ENCODE measurements at regions not wholly inside any gene's neighbourhood (a gene's known extent, or its start where the extent isn't known, plus 50 kb on each side); places are given as distances from the start of the nearest gene placed in this dataset.

DNA sequence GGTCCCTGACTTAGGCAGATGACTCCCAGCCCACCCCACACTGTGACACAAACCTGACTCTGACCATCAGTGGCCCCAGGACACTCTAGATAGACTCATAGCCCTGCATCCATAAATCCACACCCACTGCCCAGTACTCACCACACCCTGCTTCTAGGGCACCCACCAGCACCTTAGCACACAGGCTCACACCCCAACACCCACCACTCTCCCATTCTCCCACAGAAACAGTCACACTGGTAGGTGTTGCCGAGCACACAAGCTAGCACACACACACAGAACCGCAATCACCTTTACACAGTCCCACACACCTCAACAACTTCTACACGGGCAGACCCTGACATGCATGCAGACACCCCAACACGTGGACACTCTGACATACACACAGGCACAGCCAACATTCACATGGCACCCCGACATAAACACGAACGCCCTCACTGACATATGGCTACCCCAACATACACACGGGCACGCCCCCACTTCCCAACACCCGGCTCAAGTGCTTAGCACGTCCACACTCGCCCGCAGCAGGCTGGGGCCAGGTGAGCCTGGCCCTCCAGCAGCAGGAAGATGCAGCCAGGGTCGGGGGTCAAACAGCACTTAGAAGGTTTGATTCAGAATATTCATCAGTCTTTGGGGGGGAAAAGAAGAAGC, 105.5 kb upstream of the TARDBP start:
- no peak overlapping the region for H3K27ac ChIP-seq (ENCODE audit: low read length)
- no peaks in the 10 kb centered on the region for H3K27me3 ChIP-seq (ENCODE audit: low read depth, low read length)

DNA sequence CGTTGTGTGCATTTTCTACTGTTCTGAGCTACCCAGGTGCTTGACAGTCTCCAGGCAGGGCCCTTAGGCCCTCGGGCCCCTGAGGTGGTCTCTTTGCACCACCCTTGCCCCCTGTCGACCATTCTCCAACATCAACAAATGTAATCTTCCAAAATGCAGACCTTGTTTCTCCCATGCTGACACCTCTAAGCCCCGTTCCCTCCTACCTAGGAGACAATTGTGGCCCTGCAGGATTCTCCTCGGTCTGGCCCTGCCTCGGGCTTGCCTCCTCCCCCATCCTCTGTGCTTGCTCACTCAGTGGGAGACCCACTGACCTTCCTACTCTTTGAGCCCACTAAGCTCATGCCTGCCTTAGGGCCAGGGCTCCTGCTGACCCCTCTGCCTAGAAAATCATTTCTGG, 104.2 kb upstream of the TARDBP start:
- H3K27ac ChIP-seq (ENCODE audit: low read length), result no peak overlapping the region
- no peak overlapping the region for H3K4me3 ChIP-seq (ENCODE audit: low read depth in 1 of 2, low read length in 2 of 2)
- no peaks in the 10 kb centered on the region for H3K27me3 ChIP-seq (ENCODE audit: low read depth, low read length)
- no peaks in the 10 kb centered on the region for H3K4me1 ChIP-seq (ENCODE audit: control insufficient read depth in 1 of 2, insufficient read depth in 2 of 2, low read length in 2 of 2)
- H3K9me3 ChIP-seq (ENCODE audit: control insufficient read depth in 1 of 2, low read length in 2 of 2), result no peaks in the 10 kb centered on the region
- H3K36me3 ChIP-seq (ENCODE audit: control insufficient read depth in 1 of 2, insufficient read depth in 2 of 2, low read length in 2 of 2), result no peaks in the 10 kb centered on the region

More for the DNA sequence above, 105.5 kb upstream of the TARDBP start:
- Histone ChIP-seq H3K9me3 (ENCODE audit: control insufficient read depth in 1 of 2, low read length in 2 of 2) (no peaks in the 10 kb centered on the region), H3K36me3 (ENCODE audit: control insufficient read depth in 1 of 2, insufficient read depth in 2 of 2, low read length in 2 of 2) (no peaks in the 10 kb centered on the region), H3K4me1 (ENCODE audit: control insufficient read depth in 1 of 2, insufficient read depth in 2 of 2, low read length in 2 of 2) (no peaks in the 10 kb centered on the region), H3K4me3 (ENCODE audit: low read depth in 1 of 2, low read length in 2 of 2) (no peak overlapping the region)

DNA sequence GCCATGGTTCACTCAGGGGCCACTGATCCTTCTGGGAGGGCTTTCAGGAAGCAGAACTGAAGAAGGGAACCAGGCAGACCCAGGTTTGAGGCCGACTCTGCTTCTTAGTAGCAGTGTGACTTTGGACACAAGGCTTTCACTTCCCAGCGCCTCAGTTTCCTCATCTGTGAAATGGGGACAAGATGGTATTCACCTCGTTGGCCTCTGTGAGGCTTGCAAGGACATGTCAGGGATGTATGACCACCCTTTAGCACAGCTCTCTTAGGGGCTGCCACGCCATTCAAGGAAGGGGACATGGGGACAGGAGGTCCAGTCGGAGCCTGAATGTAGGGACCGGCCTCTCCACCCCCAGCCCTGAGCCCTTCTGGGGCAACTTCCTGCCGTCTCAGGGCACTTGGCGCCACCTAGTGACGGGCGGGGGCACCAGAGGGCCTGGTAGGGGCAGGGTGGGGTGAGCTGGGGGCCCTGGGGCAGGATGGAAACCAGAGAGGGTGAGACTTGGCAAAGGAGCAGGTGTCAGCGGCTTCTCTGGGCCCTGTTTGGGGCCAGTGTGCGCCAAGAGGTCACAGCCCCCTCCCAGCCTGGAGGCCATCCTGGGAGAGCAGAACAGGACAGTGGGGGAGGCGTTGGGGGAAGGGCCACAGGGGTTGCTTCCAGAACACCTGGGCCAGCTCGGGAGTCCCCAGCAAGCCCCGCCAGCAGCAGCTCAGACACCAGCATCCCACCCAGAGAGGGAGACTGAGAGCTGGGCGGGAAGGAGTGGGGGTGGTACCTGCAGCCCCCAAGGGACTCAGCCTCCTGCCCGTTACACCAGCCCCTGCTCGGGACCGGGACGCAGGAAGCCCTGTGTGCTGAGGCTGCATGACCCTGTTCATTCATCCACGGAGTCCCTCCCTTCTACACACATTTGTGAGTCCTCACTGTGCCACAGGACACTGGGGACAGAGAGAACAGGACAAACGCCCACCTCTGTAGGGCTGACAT, 102.5 kb upstream of the TARDBP start:
- Histone ChIP-seq H3K36me3 (ENCODE audit: control insufficient read depth in 1 of 2, insufficient read depth in 2 of 2, low read length in 2 of 2) (no peaks in the 10 kb centered on the region), H3K27ac (ENCODE audit: low read length) (no peak overlapping the region), H3K4me1 (ENCODE audit: control insufficient read depth in 1 of 2, insufficient read depth in 2 of 2, low read length in 2 of 2) (no peaks in the 10 kb centered on the region), H3K9me3 (ENCODE audit: control insufficient read depth in 1 of 2, low read length in 2 of 2) (no peaks in the 10 kb centered on the region), H3K27me3 (ENCODE audit: low read depth, low read length) (no peaks in the 10 kb centered on the region), H3K4me3 (ENCODE audit: low read depth in 1 of 2, low read length in 2 of 2) (no peak overlapping the region)

DNA sequence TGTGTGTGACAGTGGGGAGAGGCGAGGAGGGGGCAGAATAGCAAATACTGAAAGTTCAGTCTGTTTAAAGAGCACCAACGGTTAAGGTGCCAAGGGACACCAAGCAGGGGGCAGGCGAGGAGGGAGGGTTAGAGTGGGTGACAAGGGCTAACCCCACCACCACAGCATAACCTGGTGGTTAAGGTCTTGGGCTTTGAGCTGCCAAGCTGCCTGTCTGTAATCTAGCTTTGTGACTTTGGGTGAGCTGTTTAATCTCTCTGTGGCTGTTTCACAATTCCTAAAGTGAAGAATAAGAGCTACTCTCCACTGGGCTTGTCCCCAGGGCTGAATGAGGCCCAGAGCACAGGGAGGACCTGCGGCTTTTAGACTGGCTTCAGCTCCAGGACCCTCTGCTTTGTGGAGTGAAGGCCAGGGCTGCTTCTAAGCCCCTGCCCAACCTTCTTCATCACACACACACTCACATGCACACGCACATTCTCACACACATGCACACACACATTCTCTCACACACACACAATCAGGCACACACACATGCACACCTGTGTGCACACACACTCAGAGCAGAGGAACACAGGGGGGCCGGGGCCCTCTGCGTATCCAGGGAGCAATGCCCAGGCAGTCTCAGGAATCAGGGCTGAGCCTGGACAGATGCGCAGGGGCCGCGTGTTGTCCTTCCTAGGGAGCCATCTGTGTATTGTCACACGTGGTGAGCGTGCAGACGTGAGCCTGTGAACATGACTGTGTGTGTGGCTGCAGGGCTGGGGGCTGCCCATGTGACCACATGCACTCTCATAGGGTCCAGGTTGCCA, 101.6 kb upstream of the TARDBP start:
- Histone ChIP-seq H3K4me1 (ENCODE audit: control insufficient read depth in 1 of 2, insufficient read depth in 2 of 2, low read length in 2 of 2) (no peaks in the 10 kb centered on the region), H3K27me3 (ENCODE audit: low read depth, low read length) (no peaks in the 10 kb centered on the region), H3K4me3 (ENCODE audit: low read depth in 1 of 2, low read length in 2 of 2) (no peak overlapping the region), H3K9me3 (ENCODE audit: control insufficient read depth in 1 of 2, low read length in 2 of 2) (no peaks in the 10 kb centered on the region), H3K27ac (ENCODE audit: low read length) (no peak overlapping the region), H3K36me3 (ENCODE audit: control insufficient read depth in 1 of 2, insufficient read depth in 2 of 2, low read length in 2 of 2) (no peaks in the 10 kb centered on the region)

DNA sequence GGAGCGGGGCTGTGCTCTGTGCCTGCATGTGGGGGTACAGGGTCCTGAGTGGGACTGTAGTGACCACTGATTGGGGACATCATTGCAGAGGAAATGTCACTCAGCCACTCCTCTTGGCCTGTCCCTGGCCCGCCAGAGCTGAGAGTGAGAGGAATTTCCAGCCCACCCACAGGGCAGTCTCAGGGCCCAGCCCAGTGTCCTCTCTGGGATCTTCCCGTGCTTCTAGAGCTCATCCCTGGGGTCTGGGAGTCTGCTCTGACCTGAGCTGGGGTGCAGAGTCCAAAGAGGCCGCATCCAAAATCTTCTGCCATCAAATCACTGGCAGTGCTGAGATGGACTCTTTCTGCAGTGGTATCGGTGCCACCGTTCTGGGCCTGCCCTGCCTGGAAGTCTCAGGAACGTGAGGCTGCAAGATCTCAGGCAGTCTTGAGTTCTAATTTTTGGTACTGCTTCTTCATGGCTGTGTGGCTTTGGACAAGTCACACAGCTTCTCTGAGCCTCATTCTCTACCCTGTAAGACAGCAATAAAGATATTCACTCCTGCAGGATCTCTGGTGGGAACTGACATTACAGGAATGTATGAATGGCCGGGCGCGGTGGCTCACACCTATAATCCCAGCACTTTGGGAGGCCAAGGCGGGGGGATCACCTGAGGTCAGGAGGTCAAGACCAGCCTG, 100.8 kb upstream of the TARDBP start:
- Histone ChIP-seq H3K27me3 (ENCODE audit: low read depth, low read length) (no peaks in the 10 kb centered on the region), H3K9me3 (ENCODE audit: control insufficient read depth in 1 of 2, low read length in 2 of 2) (no peaks in the 10 kb centered on the region)

DNA sequence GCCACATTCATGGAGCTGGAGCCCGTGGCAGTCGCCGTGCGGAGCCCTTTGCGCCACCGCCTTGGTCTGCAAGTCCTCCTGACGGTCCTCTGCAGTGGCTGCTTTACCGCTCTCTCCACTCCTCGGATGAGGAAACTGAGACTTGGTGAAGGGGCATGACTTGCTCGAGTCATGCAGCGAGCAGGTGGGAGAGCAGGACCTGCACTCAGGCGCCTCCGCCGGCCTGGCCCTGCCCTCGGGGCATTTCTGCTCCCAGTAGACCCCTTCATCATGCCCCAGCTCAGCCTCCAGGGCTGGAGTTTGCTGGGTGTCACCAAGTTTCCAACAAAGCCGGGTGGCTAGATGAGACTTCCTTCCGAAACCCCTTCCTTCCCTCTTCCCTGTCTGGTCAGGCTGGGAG, 100.0 kb upstream of the TARDBP start:
- Histone ChIP-seq H3K4me1 (ENCODE audit: control insufficient read depth in 1 of 2, insufficient read depth in 2 of 2, low read length in 2 of 2) (no peaks in the 10 kb centered on the region), H3K27ac (ENCODE audit: low read length) (no peak overlapping the region), H3K9me3 (ENCODE audit: control insufficient read depth in 1 of 2, low read length in 2 of 2) (no peaks in the 10 kb centered on the region), H3K4me3 (ENCODE audit: low read depth in 1 of 2, low read length in 2 of 2) (no peak overlapping the region), H3K36me3 (ENCODE audit: control insufficient read depth in 1 of 2, insufficient read depth in 2 of 2, low read length in 2 of 2) (no peaks in the 10 kb centered on the region), H3K27me3 (ENCODE audit: low read depth, low read length) (no peaks in the 10 kb centered on the region)

More for the DNA sequence above, 100.8 kb upstream of the TARDBP start:
- H3K27ac ChIP-seq (ENCODE audit: low read length), result no peak overlapping the region
- no peak overlapping the region for H3K4me3 ChIP-seq (ENCODE audit: low read depth in 1 of 2, low read length in 2 of 2)
- H3K36me3 ChIP-seq (ENCODE audit: control insufficient read depth in 1 of 2, insufficient read depth in 2 of 2, low read length in 2 of 2), result no peaks in the 10 kb centered on the region
- H3K4me1 ChIP-seq (ENCODE audit: control insufficient read depth in 1 of 2, insufficient read depth in 2 of 2, low read length in 2 of 2), result no peaks in the 10 kb centered on the region

DNA sequence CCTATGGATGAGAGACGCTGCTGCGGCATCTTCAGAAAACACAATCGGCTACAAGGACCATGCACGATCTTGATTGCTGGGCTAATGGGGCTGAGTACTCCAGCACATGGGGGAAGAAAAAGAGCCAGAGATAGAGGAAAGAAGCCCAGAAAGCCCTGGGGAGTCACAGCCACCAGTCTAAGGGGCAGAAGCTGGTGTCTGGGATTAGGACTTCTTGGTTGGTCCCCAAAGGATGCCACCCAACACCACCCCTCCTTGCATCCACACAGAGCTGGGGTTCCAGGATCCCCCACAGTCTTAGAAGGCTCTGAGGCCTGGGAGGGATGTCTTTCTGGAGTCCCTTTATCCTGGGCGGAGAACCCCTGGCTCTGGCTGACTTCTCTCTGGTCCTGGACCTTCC, 98.4 kb upstream of the TARDBP start:
- no peak overlapping the region for H3K27ac ChIP-seq (ENCODE audit: low read length)
- H3K36me3 ChIP-seq (ENCODE audit: control insufficient read depth in 1 of 2, insufficient read depth in 2 of 2, low read length in 2 of 2), result no peaks in the 10 kb centered on the region
- H3K4me3 ChIP-seq (ENCODE audit: low read depth in 1 of 2, low read length in 2 of 2), result no peak overlapping the region
- H3K4me1 ChIP-seq (ENCODE audit: control insufficient read depth in 1 of 2, insufficient read depth in 2 of 2, low read length in 2 of 2), result no peaks in the 10 kb centered on the region
- H3K27me3 ChIP-seq (ENCODE audit: low read depth, low read length), result no peaks in the 10 kb centered on the region
- no peaks in the 10 kb centered on the region for H3K9me3 ChIP-seq (ENCODE audit: control insufficient read depth in 1 of 2, low read length in 2 of 2)

DNA sequence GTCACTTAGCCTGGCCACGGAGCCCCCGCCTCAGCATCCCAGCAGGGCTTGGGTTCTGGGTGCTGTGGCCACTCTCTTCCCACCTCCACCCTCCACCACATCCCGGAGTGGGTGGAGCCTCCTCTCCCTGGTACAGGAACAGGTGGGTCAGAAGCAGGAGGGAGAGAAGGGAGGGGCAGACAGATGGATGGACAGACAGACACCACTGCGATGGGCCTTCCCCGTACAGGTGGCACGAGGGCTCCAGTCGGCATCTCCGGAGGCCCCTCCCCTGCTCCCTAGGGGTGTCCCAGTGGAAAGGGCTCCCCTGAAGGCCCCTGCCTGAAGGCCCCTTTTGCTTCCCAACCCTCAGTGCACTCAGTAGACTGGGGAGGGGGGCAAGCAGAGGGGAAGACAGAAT, 96.9 kb upstream of the TARDBP start:
- Histone ChIP-seq H3K27ac (ENCODE audit: low read length) (no peak overlapping the region), H3K27me3 (ENCODE audit: low read depth, low read length) (no peaks in the 10 kb centered on the region), H3K4me1 (ENCODE audit: control insufficient read depth in 1 of 2, insufficient read depth in 2 of 2, low read length in 2 of 2) (no peaks in the 10 kb centered on the region), H3K36me3 (ENCODE audit: control insufficient read depth in 1 of 2, insufficient read depth in 2 of 2, low read length in 2 of 2) (no peaks in the 10 kb centered on the region), H3K9me3 (ENCODE audit: control insufficient read depth in 1 of 2, low read length in 2 of 2) (no peaks in the 10 kb centered on the region), H3K4me3 (ENCODE audit: low read depth in 1 of 2, low read length in 2 of 2) (no peak overlapping the region)

DNA sequence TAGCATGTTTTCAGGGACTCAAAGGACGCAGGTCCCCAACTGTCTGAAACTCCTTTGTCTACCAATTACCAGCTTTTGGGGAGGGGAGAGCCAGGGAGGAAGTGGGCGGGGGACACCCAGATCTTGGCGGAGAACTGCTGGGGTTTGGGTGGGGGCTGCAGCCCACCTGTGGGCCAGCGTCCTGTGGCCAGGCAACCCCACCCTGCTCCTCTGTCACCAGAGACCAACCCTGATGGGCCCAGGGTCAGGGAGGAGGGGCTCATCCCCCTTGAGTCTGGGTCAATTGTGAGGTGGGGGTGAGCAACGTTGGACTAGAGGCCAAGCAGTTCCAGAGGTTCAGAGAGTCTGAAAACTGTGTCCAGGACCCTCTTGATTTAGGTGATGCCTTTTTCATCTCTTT, 96.1 kb upstream of the TARDBP start:
- H3K36me3 ChIP-seq (ENCODE audit: control insufficient read depth in 1 of 2, insufficient read depth in 2 of 2, low read length in 2 of 2), result no peaks in the 10 kb centered on the region
- no peaks in the 10 kb centered on the region for H3K4me1 ChIP-seq (ENCODE audit: control insufficient read depth in 1 of 2, insufficient read depth in 2 of 2, low read length in 2 of 2)
- no peaks in the 10 kb centered on the region for H3K27me3 ChIP-seq (ENCODE audit: low read depth, low read length)
- H3K4me3 ChIP-seq (ENCODE audit: low read depth in 1 of 2, low read length in 2 of 2), result no peak overlapping the region
- H3K27ac ChIP-seq (ENCODE audit: low read length), result no peak overlapping the region
- H3K9me3 ChIP-seq (ENCODE audit: control insufficient read depth in 1 of 2, low read length in 2 of 2), result no peaks in the 10 kb centered on the region

DNA sequence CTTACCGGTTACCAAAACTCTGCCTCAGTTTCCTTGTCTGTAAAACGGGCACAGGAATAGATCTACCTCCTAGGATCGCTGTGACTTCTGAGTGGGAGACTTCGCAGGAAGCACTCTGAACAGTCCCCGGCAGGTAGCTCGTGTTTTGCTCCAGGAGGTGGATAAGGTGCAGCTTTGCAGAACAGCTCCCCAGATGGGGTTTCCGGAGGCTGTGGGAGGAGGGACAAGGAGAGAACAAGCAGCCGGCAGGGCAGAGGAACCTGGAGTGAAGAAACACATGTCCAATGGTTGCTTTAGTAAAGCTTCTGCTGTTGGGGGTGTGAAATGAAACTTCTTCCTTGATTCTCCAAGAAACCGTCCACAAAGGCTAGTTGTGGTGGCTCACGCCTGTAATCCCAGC, 95.5 kb upstream of the TARDBP start:
- Histone ChIP-seq H3K27ac (ENCODE audit: low read length) (no peak overlapping the region), H3K4me3 (ENCODE audit: low read depth in 1 of 2, low read length in 2 of 2) (no peak overlapping the region), H3K9me3 (ENCODE audit: control insufficient read depth in 1 of 2, low read length in 2 of 2) (no peaks in the 10 kb centered on the region), H3K27me3 (ENCODE audit: low read depth, low read length) (no peaks in the 10 kb centered on the region), H3K36me3 (ENCODE audit: control insufficient read depth in 1 of 2, insufficient read depth in 2 of 2, low read length in 2 of 2) (no peaks in the 10 kb centered on the region), H3K4me1 (ENCODE audit: control insufficient read depth in 1 of 2, insufficient read depth in 2 of 2, low read length in 2 of 2) (no peaks in the 10 kb centered on the region)

All from muscle layer of duodenum (tissue), 2 donors.